ENCODE measurements at regions not wholly inside any gene's neighbourhood (a gene's known extent, or its start where the extent isn't known, plus 50 kb on each side); places are given as distances from the start of the nearest gene placed in this dataset.
"Not testable (repeated sequence)": the region's sequence is repeated elsewhere in the genome, so short reads cannot be mapped to it uniquely, and the experiment has no call there.

GRCh38 chr10:10703382-10703781 is 314.3 kb upstream of the CELF2 start:
- Mint-ChIP-seq H3K4me3 (no peak overlapping the region), H3K27me3 (no peaks in the 10 kb centered on the region), H3K4me1 (no peaks in the 10 kb centered on the region), H3K27ac (no peak overlapping the region), H3K9me3 (no peaks in the 10 kb centered on the region), H3K36me3 (no peaks in the 10 kb centered on the region)
- POLR2A ChIA-PET = no interaction called here
- no peak for DNase-seq
- ATAC-seq (ENCODE audit: low read depth) = no peak

- H3K36me3 Mint-ChIP-seq = no peaks in the 10 kb centered on the region
- peaks cover 2% of the 10 kb centered on the region for H3K9me3 Mint-ChIP-seq
- no peak overlapping the region for H3K4me3 Mint-ChIP-seq
- no peaks in the 10 kb centered on the region for H3K27me3 Mint-ChIP-seq
- no peak for DNase-seq
- no peak for ATAC-seq (ENCODE audit: low read depth)
- POLR2A ChIA-PET = no interaction called here
- H3K27ac Mint-ChIP-seq = no peak overlapping the region
- H3K4me1 Mint-ChIP-seq = no peaks in the 10 kb centered on the region
Measured at GRCh38 chr10:10712155-10712704, 305.4 kb upstream of the CELF2 start.

GRCh38 chr10:10714327-10714726 is 303.3 kb upstream of the CELF2 start:
- POLR2A ChIA-PET = no interaction called here
- no peaks in the 10 kb centered on the region for H3K4me1 Mint-ChIP-seq
- no peaks in the 10 kb centered on the region for H3K27me3 Mint-ChIP-seq
- no peaks in the 10 kb centered on the region for H3K36me3 Mint-ChIP-seq
- H3K9me3 Mint-ChIP-seq = peaks cover 2% of the 10 kb centered on the region
- no peak overlapping the region for H3K27ac Mint-ChIP-seq
- H3K4me3 Mint-ChIP-seq = no peak overlapping the region
- no peak for DNase-seq
- ATAC-seq (ENCODE audit: low read depth) = no peak

GRCh38 chr10:10716972-10717371 is 300.7 kb upstream of the CELF2 start:
- Mint-ChIP-seq H3K27me3 (no peaks in the 10 kb centered on the region), H3K36me3 (no peaks in the 10 kb centered on the region), H3K9me3 (peaks cover 2% of the 10 kb centered on the region), H3K4me1 (no peaks in the 10 kb centered on the region), H3K4me3 (no peak overlapping the region), H3K27ac (no peak overlapping the region)
- POLR2A ChIA-PET = no interaction called here
- ATAC-seq (ENCODE audit: low read depth) = no peak
- DNase-seq = no peak

GRCh38 chr10:10722422-10722821 is 295.2 kb upstream of the CELF2 start:
- Mint-ChIP-seq H3K36me3 (no peaks in the 10 kb centered on the region), H3K27ac (no peak overlapping the region), H3K4me1 (no peaks in the 10 kb centered on the region), H3K4me3 (no peak overlapping the region), H3K9me3 (no peaks in the 10 kb centered on the region), H3K27me3 (no peaks in the 10 kb centered on the region)
- POLR2A ChIA-PET = no interaction called here
- DNase-seq (no peak), ATAC-seq (ENCODE audit: low read depth) (no peak)

GRCh38 chr10:10725196-10725595 is 292.5 kb upstream of the CELF2 start:
- ATAC-seq (ENCODE audit: low read depth) (no peak), DNase-seq (no peak)
- POLR2A ChIA-PET = no interaction called here
- Mint-ChIP-seq H3K27ac (no peak overlapping the region), H3K4me1 (no peaks in the 10 kb centered on the region), H3K27me3 (no peaks in the 10 kb centered on the region), H3K9me3 (no peaks in the 10 kb centered on the region), H3K36me3 (no peaks in the 10 kb centered on the region), H3K4me3 (no peak overlapping the region)

- DNase-seq (no peak), ATAC-seq (ENCODE audit: low read depth) (no peak)
- no peaks in the 10 kb centered on the region for H3K9me3 Mint-ChIP-seq
- no peak overlapping the region for H3K4me3 Mint-ChIP-seq
- no peaks in the 10 kb centered on the region for H3K27me3 Mint-ChIP-seq
- no peak overlapping the region for H3K27ac Mint-ChIP-seq
- H3K4me1 Mint-ChIP-seq = no peaks in the 10 kb centered on the region
- H3K36me3 Mint-ChIP-seq = no peaks in the 10 kb centered on the region
- POLR2A ChIA-PET = no interaction called here
Measured at GRCh38 chr10:10726101-10726500, 291.6 kb upstream of the CELF2 start.

GRCh38 chr10:10727411-10727810 is 290.3 kb upstream of the CELF2 start:
- H3K27ac Mint-ChIP-seq = not testable (repeated sequence)

GRCh38 chr10:10727812-10728211 is 289.9 kb upstream of the CELF2 start:
- H3K36me3 Mint-ChIP-seq = no peaks in the 10 kb centered on the region
- no peaks in the 10 kb centered on the region for H3K27me3 Mint-ChIP-seq
- no peak for DNase-seq
- POLR2A ChIA-PET = no interaction called here
- H3K27ac Mint-ChIP-seq = no peak overlapping the region
- no peak overlapping the region for H3K4me3 Mint-ChIP-seq
- H3K9me3 Mint-ChIP-seq = no peaks in the 10 kb centered on the region
- no peaks in the 10 kb centered on the region for H3K4me1 Mint-ChIP-seq
- no peak for ATAC-seq (ENCODE audit: low read depth)

More at GRCh38 chr10:10727411-10727810, 290.3 kb upstream of the CELF2 start:
- H3K4me3 Mint-ChIP-seq; POLR2A ChIA-PET; H3K9me3 Mint-ChIP-seq; ATAC-seq (ENCODE audit: low read depth); H3K27me3 Mint-ChIP-seq; H3K36me3 Mint-ChIP-seq; H3K4me1 Mint-ChIP-seq; DNase-seq: not testable (repeated sequence)

- Mint-ChIP-seq H3K9me3 (no peaks in the 10 kb centered on the region), H3K4me1 (no peaks in the 10 kb centered on the region), H3K4me3 (no peak overlapping the region), H3K27me3 (no peaks in the 10 kb centered on the region), H3K27ac (no peak overlapping the region), H3K36me3 (no peaks in the 10 kb centered on the region)
- POLR2A ChIA-PET = no interaction called here
- no peak for DNase-seq
- ATAC-seq (ENCODE audit: low read depth) = no peak
Measured at GRCh38 chr10:10730471-10731043, 287.1 kb upstream of the CELF2 start.

- Mint-ChIP-seq H3K27ac (no peak overlapping the region), H3K4me3 (no peak overlapping the region), H3K4me1 (no peaks in the 10 kb centered on the region), H3K27me3 (no peaks in the 10 kb centered on the region), H3K36me3 (no peaks in the 10 kb centered on the region), H3K9me3 (no peaks in the 10 kb centered on the region)
- no peak for ATAC-seq (ENCODE audit: low read depth)
- POLR2A ChIA-PET = no interaction called here
- DNase-seq = no peak
Measured at GRCh38 chr10:10731366-10731765, 286.3 kb upstream of the CELF2 start.

GRCh38 chr10:10734356-10735064 is 283.2 kb upstream of the CELF2 start:
- H3K9me3 Mint-ChIP-seq = no peaks in the 10 kb centered on the region
- H3K36me3 Mint-ChIP-seq = no peaks in the 10 kb centered on the region
- ATAC-seq (ENCODE audit: low read depth) (no peak), DNase-seq (no peak)
- H3K27ac Mint-ChIP-seq = no peak overlapping the region
- H3K27me3 Mint-ChIP-seq = peaks cover 4% of the 10 kb centered on the region
- H3K4me3 Mint-ChIP-seq = no peak overlapping the region
- H3K4me1 Mint-ChIP-seq = no peaks in the 10 kb centered on the region
- POLR2A ChIA-PET = no interaction called here

GRCh38 chr10:10745291-10745690 is 272.4 kb upstream of the CELF2 start:
- no peaks in the 10 kb centered on the region for H3K4me1 Mint-ChIP-seq
- H3K4me3 Mint-ChIP-seq = no peak overlapping the region
- POLR2A ChIA-PET = no interaction called here
- peaks cover 6% of the 10 kb centered on the region for H3K9me3 Mint-ChIP-seq
- DNase-seq (no peak), ATAC-seq (ENCODE audit: low read depth) (no peak)
- no peaks in the 10 kb centered on the region for H3K36me3 Mint-ChIP-seq
- no peaks in the 10 kb centered on the region for H3K27me3 Mint-ChIP-seq
- H3K27ac Mint-ChIP-seq = no peak overlapping the region

- Mint-ChIP-seq H3K27ac (no peak overlapping the region), H3K36me3 (no peaks in the 10 kb centered on the region), H3K4me3 (no peak overlapping the region), H3K4me1 (no peaks in the 10 kb centered on the region), H3K27me3 (no peaks in the 10 kb centered on the region), H3K9me3 (no peaks in the 10 kb centered on the region)
- ATAC-seq (ENCODE audit: low read depth) (no peak), DNase-seq (no peak)
- POLR2A ChIA-PET = no interaction called here
Measured at GRCh38 chr10:10755490-10755889, 262.2 kb upstream of the CELF2 start.

Measured in activated naive CD8-positive, alpha-beta T cell treated with anti-CD3 and anti-CD28 coated beads, Interleukin-2, amount 10 ng/mL, durations not matched to agents 7 days and 5 days (primary cell).